Stimulated activated CD8-positive, alpha-beta memory T cell treated with anti-CD3 and anti-CD28 coated beads, Interleukin-15, amount 100 ng/mL, for 1 hour (primary cell): ENCODE measurements at regions not wholly inside any gene's neighbourhood (a gene's known extent, or its start where the extent isn't known, plus 50 kb on each side); places are given as distances from the start of the nearest gene placed in this dataset.

Source experiments
- DNase-seq: peaks from one replicate; pipeline ENCODE4 v3.0.0-alpha.2; 2020; ENCODE audit warnings: low read depth

DNA sequence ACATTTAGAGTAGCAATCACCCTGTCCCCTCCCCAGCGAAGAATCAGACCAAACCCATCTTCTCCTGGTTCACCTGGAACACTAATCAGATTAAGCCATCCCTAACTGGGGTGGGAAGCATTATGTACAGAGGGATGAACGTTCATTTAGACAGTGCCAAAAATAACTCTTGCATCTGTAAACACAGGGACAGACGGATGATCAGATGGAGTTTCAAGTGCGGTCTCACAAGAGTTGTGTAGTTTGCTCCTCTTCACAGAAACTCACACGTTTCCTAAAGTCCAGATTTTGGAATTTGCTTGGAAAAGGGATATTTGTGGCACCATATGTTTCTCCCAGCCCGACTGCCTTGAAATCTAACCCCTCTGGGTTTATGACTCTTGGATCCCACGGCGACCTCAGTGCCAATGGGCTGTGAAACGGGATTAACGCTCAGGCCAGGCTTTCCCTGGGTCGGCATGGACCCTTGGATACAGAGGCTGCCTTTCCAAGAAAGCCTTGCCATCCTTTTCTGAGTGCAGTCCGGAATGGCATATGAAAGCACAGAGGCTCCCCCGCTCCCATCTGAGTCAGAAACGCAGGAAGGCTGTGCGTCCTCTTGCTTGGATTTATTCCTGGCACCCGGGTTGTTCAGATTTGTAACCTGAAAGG, 293.2 kb upstream of the HABP2 start:
- no peak for DNase-seq

DNA sequence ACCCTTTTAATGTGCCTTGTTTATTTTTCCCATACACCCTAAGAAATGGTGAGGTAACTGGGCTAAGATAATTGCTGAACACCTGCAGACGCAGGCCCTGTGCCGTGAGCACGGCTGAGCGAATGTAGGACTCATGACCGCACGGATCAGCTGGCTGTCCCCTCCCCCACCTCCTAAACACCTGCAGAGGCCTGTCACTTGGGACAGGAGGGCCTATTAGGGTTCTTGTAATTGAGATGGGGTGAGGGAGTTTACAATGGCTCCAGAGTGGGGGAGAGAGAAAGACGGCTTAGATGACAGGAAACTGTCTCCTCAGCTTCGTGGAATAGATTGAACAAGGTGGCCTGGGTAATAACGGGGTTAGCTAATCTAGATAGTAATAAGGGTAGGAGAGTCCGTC, 291.7 kb upstream of the HABP2 start:
- DNase-seq, result no peak

DNA sequence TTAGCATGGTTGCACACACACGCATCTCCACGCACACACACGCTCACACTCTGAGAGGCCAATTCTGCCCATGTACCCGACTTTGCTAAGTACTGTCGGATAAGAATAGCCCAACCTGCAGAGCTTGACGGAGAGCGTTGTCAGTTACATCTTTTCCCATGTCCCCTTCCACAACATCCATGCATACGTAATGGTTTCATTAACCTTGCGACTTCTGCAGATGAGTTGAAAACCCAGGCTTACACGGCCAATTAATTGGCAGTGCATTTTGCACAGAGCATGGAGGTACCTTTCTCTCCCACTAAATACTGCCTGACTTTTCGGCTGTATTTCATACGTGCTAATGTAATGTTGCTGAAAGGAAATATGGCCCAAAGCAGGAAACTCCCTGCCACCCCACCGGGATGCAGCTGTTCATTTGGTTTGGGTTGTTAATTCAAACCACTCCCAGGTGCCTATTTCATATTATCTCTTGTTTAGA, 291.2 kb upstream of the HABP2 start:
- no peak for DNase-seq

DNA sequence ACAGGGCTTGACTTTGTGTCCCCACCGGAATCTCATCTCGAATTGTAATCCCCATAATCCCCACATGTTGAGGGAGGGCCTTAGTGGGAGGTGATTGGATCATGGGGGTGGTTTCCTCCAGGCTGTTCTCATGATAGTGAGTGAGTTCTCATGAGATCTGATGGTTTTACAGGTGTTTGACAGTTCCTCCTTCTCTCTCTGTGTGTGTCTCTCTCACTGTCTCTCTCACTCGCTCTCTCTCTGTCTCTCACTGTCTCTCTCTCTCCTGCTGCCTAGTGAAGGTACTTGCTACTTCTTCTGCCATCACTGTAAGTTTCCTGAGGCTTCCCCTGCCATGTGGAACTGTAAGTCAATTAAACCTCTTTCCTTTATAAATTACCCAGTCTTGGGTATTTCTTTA, 289.8 kb upstream of the HABP2 start:
- DNase-seq, result no peak

DNA sequence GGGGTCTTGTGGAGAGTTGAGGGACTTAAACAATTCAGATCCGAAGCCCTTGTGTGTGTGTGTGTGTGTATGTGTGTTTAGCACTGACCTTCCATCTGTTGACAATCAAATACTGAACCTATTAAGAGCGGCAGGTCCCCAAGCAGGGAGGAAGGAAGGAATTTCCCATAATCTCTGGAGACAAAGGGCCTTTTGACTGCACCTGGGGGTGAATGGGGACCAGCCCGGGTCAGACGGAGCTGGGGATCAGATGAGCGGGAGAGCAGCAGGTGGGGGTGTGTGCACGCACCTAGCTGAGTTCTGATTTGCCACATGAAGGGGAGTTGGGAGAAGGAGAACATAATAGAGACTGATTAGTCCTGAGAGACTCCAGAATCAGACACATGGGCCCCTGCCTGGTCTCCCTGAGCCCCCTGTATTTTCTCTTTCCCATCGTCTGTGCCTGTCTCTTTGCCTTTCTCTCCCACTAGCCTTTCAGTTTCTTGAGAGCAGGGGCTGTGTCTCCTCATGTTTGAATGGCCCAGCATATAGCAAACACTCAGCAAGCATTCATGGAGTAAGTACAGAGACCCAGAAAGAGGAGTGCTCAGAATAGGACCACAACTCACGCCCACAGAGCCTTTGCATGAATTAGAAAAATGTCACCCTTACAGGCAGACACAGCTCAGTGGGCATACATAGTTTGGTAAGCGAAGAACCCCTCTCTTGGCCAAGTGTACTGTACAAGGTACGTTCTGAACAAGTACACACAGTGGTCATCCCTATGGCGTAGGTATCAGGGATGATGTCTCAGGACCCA, 288.3 kb upstream of the HABP2 start:
- no peak for DNase-seq

DNA sequence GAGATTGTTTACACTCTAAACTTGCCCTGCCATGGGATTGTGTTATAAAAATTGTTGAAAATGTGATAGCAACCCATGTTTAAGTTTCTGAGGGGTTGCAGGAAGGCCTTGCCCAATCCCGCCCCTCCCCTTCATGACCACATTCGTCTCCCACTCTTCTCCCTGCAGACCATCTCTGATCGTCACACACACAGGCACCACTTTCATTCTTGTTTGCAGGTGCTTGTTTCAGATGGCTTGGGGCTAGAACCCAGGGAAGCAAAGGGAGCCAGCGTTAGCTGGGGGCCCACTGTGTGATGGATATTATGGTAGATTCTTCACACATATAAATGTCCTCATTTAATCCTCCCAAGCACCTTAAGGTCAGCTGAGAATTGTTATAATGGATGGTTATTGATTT, 286.7 kb upstream of the HABP2 start:
- DNase-seq, result no peak

DNA sequence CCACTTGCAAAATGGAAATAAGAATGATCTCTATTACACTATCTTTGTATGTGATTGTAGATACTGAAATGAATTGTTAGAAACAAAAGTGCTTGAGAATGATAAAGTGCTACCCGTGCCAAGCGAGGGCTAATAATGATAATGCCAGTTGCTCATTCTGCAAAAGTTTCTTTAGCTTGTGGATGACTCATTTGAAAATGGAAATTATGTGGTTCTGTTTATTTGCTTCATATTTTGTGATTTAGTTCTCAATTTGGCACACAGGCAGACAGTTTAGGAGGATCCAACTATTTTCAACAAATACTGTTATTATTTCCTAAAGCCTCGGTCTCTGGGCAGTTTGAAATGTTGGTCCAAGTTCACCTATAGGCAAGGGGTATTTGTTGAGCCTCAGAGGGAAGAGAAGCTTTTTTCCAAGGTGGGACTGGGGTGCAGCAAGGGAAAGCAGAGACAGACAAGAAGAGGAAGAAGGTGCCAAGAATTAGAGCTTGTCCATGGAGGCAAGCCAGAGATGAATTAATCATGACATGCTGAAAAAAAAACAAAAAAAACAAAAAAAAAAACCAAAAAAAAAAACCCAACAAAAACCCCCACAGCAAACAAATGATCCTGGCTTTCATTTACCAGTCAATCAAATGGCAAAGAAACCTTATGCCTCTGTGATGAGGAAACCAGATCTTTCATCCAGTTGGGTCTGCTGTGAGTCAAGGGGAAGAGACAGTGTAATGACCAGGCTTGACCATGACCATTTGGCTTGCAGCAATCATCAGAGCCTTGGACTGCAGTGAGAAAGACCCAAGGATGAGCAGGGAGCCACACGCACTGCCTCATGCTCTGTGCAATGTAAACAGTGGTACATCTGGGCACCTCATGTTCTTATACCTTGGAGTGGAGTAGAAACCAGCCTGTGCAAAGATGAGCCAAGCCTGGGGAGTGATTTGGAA, 285.0 kb upstream of the HABP2 start:
- DNase-seq, result no peak

DNA sequence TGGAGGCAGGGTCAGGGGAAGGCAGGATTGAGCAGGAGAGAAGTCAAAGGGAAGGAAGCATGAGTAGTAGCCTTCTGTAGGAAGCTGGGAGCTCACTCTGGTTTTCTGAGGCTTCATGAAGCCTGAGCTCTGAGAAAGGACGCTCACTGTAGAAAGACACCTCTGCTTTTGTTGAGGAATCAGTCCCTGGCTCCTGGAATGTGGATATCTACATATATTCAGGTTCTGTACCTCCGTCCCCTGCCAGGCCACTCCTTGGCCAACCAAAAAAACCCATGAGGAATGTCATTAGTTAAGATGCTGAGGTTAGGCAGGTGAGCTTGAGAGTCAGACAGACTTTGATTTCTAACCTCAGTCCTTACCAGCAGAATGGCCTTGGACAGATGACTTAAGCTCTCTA, 283.5 kb upstream of the HABP2 start:
- no peak for DNase-seq

DNA sequence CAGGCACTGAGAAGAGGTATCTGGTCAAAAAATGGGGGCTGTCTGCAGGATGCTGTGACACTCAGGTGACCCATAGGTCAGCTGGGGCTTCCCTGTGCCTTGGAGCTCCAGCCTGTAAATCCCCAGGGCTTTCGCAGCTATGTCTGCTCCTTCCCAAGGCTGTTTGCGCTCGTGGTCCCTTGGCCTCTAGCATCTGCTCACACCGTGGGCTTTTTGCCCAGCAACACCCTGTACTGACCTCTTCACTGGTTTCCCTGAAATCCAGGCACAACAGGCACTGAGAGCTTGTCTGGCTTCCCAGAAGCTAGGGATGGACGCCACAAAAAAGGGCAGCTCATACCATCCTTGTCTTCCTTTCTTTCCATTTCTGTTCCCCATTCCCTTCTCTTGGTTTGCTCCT, 280.3 kb upstream of the HABP2 start:
- no peak for DNase-seq

DNA sequence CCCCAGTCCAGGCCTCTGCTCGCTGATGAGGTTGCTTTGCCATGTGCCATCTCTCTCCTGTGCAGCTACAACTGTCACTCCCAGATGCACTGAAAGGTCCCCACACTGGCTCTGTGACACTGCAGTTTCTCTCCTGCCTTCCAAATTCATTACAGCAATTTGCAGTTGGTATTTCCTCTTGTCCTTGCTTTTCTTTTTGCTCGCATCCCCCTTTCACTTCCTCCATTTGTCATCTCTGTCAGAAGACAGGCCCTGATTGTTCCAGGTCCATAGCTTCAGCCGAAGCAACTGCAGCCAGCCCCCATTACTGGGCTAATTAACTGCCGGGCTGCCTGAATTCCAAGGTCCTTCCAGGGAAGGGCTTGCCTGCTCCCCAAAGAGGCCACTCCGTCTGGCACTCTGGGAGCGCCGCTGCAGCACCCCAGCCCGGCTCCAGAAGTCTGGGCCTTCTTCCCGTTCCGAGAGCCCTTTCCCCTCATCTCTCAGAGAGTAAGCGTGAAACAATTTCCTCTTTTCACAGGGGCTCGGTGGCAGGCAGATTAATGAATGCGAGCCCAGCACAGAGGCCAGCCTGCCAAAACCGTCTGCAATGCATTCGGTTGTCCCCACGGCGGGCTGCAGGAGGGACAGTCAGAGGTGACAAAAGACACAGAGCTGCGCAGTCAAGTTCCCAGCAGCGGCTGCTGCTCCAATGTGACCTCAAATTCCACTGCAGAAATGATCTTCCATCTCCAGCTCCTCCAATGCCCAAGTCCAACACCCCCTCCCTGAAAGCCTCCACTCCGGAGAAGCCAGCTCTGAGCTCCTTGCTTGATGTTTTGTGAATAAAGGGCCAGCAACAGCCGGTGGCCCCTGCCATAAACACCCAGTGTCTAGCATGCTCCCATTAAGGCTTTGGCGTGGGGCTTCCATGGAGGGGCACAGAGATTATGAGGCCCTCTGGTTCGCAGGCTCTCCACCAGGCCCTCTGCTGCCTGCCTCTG, 279.4 kb upstream of the HABP2 start:
- no peak for DNase-seq

DNA sequence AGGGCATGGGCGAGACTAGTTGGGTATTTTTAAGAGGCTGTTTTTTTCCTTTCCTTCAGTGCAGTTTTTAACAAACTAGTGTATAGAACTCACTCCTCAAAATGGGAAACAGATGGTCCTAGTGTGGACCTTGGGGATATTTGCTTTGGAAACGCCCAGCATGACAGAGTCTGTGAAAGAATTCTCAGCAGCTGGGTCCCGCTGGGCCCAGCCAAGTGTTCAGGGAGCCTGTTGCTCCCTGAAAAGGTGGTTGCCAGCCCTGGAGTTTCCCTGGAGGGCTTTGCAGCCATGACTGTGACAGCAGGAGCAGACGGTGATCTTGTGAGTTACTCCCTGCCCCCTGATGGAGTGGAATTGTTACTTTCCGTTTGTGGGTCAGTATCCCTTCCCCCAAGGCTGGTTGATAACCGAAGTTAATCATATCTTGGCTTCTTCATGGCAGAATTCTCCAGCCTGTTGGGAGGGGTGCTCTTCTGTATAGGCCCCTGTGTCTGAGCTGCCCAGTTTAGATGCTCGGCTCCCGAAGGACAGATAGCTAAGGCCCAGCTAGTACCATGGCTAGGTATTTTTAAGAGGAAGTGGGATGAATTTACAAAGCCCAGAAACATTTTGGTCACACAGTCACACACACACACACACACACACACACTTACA, 278.6 kb upstream of the HABP2 start:
- no peak for DNase-seq

DNA sequence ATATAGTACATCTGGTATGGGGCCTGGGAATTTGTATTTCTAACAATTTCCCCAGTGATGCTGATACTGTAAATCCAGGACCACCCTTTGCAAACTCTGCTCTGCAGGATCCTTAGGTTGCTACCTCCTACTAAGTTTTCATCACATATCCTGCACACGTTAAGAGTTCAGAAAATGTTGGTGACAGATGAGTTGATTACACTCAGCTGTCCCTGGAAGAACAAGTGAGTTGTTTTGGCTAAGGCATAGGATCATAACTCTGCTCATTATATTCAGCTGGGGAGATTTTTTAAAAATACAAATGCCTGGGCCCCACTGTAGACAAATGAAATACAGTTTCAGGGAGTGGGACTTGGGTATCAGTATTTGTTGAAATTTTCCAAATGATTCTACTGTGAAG, 274.6 kb upstream of the HABP2 start:
- no peak for DNase-seq

DNA sequence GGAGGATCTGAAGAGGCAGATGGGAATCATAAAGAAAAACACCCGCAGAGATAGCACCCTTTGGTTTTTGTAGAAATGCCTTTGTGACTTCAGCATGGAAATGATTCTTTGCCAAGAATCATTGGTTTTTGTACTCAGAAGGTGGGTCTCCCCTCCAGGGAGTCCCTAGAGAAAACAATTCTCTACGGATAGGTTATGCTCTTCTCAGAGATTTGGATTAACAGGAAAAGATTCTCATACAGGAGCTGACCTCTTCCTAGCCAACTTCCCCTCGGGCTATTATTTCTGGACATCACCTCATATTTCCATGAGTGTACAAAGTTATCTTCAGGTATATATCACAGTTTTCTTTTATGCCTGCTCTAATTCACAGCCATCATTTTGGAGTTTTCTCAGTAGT, 274.2 kb upstream of the HABP2 start:
- no peak for DNase-seq

DNA sequence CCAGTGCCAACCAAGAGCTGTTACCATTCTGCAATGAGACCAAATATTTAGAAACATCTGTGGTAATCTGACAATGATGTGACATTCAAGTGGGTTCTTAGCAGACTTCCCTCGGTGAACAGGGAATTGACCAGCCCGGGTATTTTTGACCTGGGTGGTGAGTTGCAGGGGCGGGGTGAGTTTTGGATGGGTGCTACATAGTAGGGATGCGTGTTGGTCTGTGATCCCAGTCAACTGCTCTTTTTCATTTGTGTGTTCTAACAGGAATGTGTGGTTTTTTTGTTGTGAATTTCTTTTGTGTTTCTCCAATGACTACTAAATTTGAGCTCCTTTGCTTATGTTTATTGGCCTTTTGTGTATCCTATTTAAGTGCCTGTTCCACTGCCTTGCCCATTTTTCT, 273.6 kb upstream of the HABP2 start:
- no peak for DNase-seq

DNA sequence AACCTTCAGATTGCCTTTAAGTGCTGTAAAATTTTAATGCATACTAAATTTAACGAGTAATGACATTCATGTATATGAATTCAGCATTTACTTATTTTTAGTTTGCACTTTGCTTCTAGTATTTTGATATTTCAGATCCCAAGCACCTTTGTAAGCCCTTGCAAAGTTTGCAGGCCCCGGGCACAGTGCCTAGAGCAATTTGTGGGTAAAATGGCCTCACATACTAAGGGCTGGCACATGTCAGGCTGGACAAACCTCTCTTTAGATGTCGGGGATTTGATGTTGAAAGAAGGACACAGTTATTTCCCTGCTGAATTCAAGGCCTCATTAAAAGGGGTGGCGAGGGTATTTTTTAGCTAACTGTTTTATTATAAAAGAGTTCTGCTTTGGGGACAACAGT, 270.3 kb upstream of the HABP2 start:
- DNase-seq, result no peak

DNA sequence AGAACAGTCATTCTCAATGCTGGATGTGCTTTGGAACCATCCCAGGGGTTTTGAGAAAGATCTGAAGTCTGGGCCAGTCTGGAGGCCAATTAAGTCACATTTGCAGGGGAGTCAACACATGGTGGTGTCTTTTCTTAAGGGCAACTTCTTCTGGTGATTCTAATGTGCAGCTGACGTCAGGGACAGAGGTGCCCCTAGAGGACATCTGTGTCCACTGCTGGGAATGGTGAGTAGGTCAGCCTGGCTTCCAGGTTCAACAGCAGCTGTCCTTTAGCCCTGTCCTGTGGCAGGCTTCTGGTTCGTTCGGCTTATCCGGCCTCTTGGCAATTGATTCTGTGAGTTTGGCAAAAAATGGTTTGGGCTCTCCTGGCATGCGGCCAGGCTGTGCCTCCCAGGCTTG, 269.7 kb upstream of the HABP2 start:
- no peak for DNase-seq

DNA sequence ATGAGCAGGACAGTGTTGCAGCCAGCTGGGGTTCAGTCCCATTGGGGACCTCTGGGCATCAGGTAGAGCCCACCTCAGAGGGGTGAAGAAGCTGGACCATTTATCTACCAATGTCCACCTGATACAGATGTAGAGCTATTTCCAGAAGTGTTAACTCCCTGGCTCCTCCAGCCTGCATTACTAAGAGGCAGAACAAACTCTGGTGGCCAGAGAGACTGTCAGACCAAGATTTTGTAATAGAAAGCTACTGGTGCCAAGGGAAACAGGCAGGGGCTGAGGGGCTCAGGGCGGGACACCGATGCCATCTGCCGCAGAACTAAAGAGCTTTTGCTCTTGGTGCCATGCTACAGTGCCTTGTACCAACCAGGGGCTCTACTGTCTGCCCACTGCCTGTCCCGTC, 268.2 kb upstream of the HABP2 start:
- DNase-seq, result no peak

DNA sequence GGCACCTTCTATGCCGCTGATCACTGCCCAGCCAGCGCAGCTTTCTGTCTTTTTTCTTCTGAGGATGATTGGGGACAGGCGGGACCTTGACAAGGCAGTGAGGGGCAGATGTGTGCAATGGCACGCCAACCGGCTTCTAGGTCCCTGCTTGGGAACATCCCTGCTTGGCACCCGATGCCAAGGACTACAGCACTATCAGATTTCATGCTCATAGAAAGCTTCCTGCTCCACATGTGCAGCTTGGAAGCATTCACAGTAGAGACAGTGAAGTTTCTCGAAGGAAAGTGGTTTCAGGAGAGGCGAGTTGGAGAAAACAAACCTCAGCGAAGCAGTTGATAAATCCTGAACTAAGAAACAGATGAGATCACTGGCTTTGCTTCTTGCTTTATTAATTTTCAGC, 267.5 kb upstream of the HABP2 start:
- DNase-seq, result no peak

DNA sequence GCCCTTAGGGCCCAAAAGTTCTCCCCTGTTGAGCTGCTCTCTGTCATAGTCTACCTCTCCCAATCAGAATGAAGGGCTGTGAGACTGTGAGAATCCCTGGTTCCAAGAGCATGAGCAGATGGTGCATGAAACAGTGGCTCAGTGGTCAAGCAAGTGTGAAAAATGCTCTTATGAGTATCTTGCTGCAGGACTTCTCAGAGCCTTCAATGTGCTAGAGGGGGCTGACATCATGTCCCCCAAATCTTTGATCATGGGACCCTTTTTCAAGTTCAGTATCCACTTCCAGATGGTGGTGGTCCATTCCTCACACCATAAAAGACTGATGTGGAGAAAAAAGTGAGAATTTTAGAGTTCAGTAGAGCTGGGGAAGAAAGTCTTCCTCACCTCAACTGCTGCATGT, 265.3 kb upstream of the HABP2 start:
- DNase-seq, result no peak

DNA sequence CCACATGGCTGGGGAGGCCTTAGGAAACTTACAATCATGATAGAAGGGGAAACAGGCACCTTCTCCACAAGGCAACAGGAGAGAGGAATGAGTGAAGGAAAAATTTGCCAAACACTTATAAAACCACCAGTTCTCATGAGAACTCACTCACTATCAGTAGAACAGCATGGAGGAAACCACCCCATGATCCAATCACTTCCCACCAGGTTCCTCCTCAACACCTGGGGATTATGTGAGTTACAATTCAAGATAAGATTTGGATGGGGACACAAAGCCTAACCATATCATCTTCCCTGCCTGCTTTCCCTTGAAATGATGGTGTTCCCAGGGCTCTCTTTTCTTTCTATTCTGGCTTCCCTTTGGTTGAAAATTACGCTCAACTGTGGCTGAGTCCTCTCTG, 262.7 kb upstream of the HABP2 start:
- no peak for DNase-seq

DNA sequence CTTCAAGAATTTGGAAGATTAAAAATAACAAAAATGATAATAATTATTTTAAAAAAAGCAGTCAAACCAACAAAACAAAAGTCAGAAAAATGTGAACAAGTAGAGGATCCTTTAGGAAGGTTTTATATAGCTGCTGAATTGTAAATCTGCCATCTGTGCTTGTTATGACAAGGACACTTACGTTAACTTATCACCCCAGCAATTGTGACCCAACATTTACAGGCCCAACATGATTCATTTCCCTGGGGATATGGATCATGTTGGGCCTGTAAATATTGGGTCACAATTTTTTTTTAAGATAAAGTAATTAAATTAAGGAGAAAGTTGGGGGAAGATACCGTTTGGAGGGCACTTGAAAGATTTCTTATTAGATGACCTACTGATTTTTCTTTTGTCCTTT, 261.4 kb upstream of the HABP2 start:
- no peak for DNase-seq
